ENCODE measurements at regions not wholly inside any gene's neighbourhood (a gene's known extent, or its start where the extent isn't known, plus 50 kb on each side); places are given as distances from the start of the nearest gene placed in this dataset.

GRCh38 chr18:61657066-61657732, 235.6 kb downstream of the RNF152 start:
- TF ChIP-seq GATA2 (IDR thresholded peaks at IDR 0.05; ENCODE audit: low read depth, low read length), result no peak
- TF ChIP-seq GATA3 (IDR thresholded peaks at IDR 0.05; ENCODE audit: low read depth, low read length), result no peak
